Germinal center (tissue), 1 donor: ENCODE measurements at regions not wholly inside any gene's neighbourhood (a gene's known extent, or its start where the extent isn't known, plus 50 kb on each side); places are given as distances from the start of the nearest gene placed in this dataset.

Source experiments
- DNase-seq: peaks from one replicate; pipeline ENCODE4 v3.0.0; 2012; ENCODE audit warnings: mixed read lengths, low spot score

- no peak for DNase-seq
Measured at GRCh38 chr6:29999416-29999815, 57.1 kb downstream of the HLA-A start.

- no peak for DNase-seq
Measured at GRCh38 chr6:30000156-30000791, 57.9 kb downstream of the HLA-A start.

DNA sequence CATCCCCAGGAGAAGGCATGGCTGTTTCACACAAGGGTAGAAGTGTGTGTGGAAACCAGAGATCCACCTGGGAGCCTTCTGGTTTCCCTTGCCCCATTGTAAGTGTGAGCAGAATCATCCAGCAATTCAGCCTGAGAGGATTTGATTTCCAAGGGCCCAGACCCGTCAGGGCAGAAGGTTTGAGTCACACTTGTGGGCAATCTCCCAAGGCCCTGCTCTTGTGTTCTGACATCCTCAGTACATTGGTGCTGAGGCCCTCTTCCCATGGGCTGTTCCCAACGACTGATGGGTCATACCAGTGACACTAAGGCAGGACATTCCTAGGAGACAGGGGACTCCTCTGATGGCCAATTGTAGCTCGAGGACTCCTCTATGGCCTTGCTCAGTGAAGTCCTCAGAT, 58.2 kb upstream of the POLR1H start:
- no peak for DNase-seq

DNA sequence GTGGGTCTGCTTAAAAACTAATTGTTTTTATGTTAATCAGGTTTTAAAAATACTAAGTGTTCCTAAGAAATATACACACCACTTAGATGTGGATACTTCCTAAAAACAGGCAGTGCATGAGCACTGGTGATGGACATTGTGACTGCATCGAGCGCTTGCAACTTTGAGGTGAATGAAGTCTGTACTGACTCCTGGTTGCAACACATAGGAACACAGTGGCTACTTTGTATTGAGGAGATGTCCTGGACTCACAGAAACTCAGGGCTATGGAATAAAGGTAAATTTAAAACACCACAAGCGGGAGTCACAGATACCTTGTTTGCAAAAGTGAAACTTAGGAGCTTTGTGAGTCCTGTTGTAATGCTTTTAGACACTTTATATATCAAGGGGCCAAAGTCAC, 55.6 kb upstream of the POLR1H start:
- no peak for DNase-seq

DNA sequence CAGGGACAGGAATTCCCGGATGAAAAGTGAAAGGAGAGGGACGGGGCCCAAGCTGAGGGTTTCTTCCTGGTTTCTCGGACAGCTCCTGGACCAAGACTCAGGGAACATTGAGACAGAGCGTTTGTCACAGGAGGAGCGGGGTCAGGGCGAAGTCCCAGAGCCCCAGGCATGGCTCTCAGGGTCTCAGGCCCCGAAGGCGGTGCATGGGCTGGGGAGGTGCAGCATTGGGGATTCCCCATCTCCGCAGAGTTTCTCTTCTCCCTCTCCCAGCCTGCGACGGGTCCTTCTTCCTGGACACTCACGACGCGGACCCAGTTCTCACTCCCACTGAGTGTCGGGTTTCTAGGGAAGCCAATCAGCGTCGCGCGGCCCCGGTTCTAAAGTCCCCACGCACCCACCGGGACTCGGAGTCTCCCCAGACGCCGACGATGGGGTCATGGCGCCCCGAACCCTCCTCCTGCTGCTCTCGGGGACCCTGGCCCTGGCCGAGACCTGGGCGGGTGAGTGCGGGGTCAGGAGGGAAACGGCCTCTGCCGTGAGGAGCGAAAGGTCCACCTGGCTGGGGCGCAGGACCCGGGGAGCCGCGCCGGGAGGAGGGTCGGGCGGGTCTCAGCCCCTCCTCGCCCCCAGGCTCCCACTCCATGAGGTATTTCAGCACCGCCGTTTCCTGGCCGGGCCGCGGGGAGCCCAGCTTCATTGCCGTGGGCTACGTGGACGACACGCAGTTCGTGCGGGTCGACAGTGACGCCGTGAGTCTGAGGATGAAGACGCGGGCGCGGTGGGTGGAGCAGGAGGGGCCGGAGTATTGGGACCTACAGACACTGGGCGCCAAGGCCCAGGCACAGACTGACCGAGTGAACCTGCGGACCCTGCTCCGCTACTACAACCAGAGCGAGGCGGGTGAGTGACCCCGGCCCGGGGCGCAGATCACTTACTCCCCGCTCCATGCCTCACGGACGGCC, 54.6 kb upstream of the POLR1H start:
- peak; percentile 7 for DNase-seq

- no peak for DNase-seq
Measured at GRCh38 chr6:30007132-30007764, 53.8 kb upstream of the POLR1H start.

- DNase-seq = no peak
Measured at GRCh38 chr6:30009113-30009512, 52.0 kb upstream of the POLR1H start.
